ENCODE measurements at regions not wholly inside any gene's neighbourhood (a gene's known extent, or its start where the extent isn't known, plus 50 kb on each side); places are given as distances from the start of the nearest gene placed in this dataset.

DNA sequence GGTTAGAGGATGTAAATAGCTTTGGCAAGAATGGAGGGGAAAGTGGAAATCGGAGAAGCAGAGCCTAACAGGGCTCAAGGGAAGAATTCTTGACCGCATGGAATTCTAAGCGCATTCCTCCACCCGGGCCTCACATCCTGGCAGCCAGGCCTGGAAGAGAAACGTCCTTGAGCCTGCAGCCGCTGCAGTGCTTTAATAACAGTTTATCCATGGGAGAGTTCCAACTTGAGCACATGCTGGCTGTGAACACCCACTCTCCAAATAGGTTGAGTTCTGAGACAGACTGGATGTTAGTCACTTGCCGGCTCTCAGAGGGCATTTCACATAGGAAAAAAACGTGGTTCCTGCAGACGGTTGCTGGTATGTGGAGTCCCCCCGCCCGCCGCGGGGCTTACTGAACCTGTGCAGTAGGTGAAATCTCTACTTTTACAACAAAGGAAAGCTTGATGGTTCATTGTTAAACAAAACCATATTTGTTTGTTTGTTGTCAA, 61.4 kb upstream of the STEAP1B start:
- ChIA-PET POLR2A (no interaction called here), CTCF (interaction anchor here (0.6 to 8.7 kb wide), 13 partner anchors 9 to 1819 kb away, joined by 3 to 102 read pairs (median 7); partner anchors contain the start of gene IL6 (in 2 of the 2))
- WGBS (ENCODE audit: insufficient coverage): 90% methylated on average over 6 of the region's 13 CpGs
- H3K4me3 ChIP-seq (ENCODE audit: control insufficient read depth in 1 of 2, extremely low read depth in 1 of 2, low read length in 1 of 2): no peak overlapping the region
- Mint-ChIP-seq H3K4me3 (no peak overlapping the region), H3K27ac (no peak overlapping the region), H3K9me3 (no peaks in the 10 kb centered on the region), H3K4me1 (peaks cover 36 to 47% (median 40%) of the 10 kb centered on the region in 3 donors), H3K27me3 (peaks cover 13 to 20% of the 10 kb centered on the region in 2 donors), H3K36me3 (no peaks in the 10 kb centered on the region)
- H3K4me1 ChIP-seq (ENCODE audit: control insufficient read depth in 1 of 2, extremely low read depth in 1 of 2, insufficient read depth in 2 of 2, low read length in 2 of 2): peaks cover 3 to 27% of the 10 kb centered on the region in 2 experiments
- ATAC-seq (replicated peaks in 1 of 4) (no peak), DNase-seq (no peak)
- H3K36me3 ChIP-seq (ENCODE audit: control insufficient read depth in 2 of 2, extremely low read depth in 1 of 2, insufficient read depth in 1 of 2, low read length in 1 of 2): no peaks in the 10 kb centered on the region
- H3K27ac ChIP-seq (ENCODE audit: low read length): no peak overlapping the region
- no peaks in the 10 kb centered on the region for H3K9me3 ChIP-seq
- H3K27me3 ChIP-seq (replicated peaks in 1 of 2; ENCODE audit: control insufficient read depth in 2 of 2, extremely low read depth in 1 of 2, insufficient read depth in 2 of 2, low read length in 1 of 2): peaks cover 0 to 27% of the 10 kb centered on the region in 2 experiments

DNA sequence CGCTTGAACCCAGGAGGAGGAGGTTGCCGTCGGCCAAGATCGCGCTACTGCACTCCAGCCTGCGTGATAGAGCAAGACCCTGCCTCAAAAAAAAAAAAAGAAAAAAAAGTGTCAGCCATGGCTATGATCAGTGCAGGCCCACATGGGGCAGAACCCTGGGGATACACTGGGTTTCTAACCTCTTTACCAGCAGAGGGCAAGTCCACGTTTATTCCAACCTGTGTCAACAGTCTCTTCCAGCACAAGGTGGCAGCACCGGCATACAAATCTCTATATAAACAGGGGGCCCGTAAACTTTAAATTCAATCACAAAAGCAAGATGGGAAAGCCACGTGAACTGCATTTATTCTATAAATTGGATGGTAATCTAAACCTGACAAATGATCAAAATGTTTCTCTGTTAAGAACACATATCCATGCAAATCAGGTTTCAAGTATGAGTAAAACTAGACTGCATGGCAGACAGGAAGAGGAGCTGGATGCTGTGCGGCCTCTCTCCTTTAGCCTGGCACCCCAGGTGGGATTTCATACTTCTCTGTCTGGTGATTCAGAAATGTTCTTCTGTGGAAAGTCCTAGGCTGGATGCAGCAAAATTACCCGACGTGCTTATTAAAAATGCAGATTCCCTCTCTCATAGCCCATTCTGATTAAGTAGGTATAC, 60.0 kb upstream of the STEAP1B start:
- peaks cover 27 to 34% (median 28%) of the 10 kb centered on the region in 3 donors for H3K4me1 Mint-ChIP-seq
- H3K27me3 Mint-ChIP-seq: peaks cover 13 to 18% of the 10 kb centered on the region in 2 donors
- no peak overlapping the region for H3K27ac Mint-ChIP-seq
- Histone ChIP-seq H3K9me3 (no peaks in the 10 kb centered on the region), H3K27me3 (replicated peaks in 1 of 2; ENCODE audit: control insufficient read depth in 2 of 2, extremely low read depth in 1 of 2, insufficient read depth in 2 of 2, low read length in 1 of 2) (peaks cover 0 to 22% of the 10 kb centered on the region in 2 experiments), H3K4me1 (ENCODE audit: control insufficient read depth in 1 of 2, extremely low read depth in 1 of 2, insufficient read depth in 2 of 2, low read length in 2 of 2) (peaks cover 3 to 22% of the 10 kb centered on the region in 2 experiments), H3K36me3 (ENCODE audit: control insufficient read depth in 2 of 2, extremely low read depth in 1 of 2, insufficient read depth in 1 of 2, low read length in 1 of 2) (no peaks in the 10 kb centered on the region), H3K4me3 (ENCODE audit: control insufficient read depth in 1 of 2, extremely low read depth in 1 of 2, low read length in 1 of 2) (no peak overlapping the region), H3K27ac (ENCODE audit: low read length) (no peak overlapping the region)
- no peaks in the 10 kb centered on the region for H3K9me3 Mint-ChIP-seq
- CTCF ChIA-PET: interaction anchor here (0.5 to 8.7 kb wide), 25 partner anchors 19 to 1582 kb away, joined by 3 to 102 read pairs (median 4); partner anchors contain the start of gene IL6 (in 2 of the 2)
- POLR2A ChIA-PET: no interaction called here
- H3K4me3 Mint-ChIP-seq: no peak overlapping the region
- no peaks in the 10 kb centered on the region for H3K36me3 Mint-ChIP-seq
- ATAC-seq (replicated peaks in 1 of 4): peak; percentile 62 to 94 (median 74)
- DNase-seq: peak; percentile 19 to 79 (median 56)
- WGBS (ENCODE audit: insufficient coverage): 48% methylated on average over 8 of the region's 13 CpGs

- Mint-ChIP-seq H3K9me3 (no peaks in the 10 kb centered on the region), H3K27ac (no peak overlapping the region), H3K27me3 (peaks cover 21 to 27% of the 10 kb centered on the region in 2 donors), H3K36me3 (no peaks in the 10 kb centered on the region), H3K4me3 (no peak overlapping the region), H3K4me1 (peaks cover 0 to 6% (median 5%) of the 10 kb centered on the region in 3 donors)
- 56% methylated on average over 3 of the region's 4 CpGs for WGBS (ENCODE audit: insufficient coverage)
- no peaks in the 10 kb centered on the region for H3K36me3 ChIP-seq (ENCODE audit: control insufficient read depth in 2 of 2, extremely low read depth in 1 of 2, insufficient read depth in 1 of 2, low read length in 1 of 2)
- no peaks in the 10 kb centered on the region for H3K9me3 ChIP-seq
- ChIA-PET CTCF (interaction anchor here (1.0 to 8.7 kb wide), 6 partner anchors 169 to 500 kb away, joined by 3 to 102 read pairs (median 27); partner anchors contain the start of gene IL6 (in 2 of the 2)), POLR2A (no interaction called here)
- H3K4me3 ChIP-seq (ENCODE audit: control insufficient read depth in 1 of 2, extremely low read depth in 1 of 2, low read length in 1 of 2): no peak overlapping the region
- no peaks in the 10 kb centered on the region for H3K4me1 ChIP-seq (ENCODE audit: control insufficient read depth in 1 of 2, extremely low read depth in 1 of 2, insufficient read depth in 2 of 2, low read length in 2 of 2)
- no peak for DNase-seq
- H3K27ac ChIP-seq (ENCODE audit: low read length): no peak overlapping the region
- H3K27me3 ChIP-seq (replicated peaks in 1 of 2; ENCODE audit: control insufficient read depth in 2 of 2, extremely low read depth in 1 of 2, insufficient read depth in 2 of 2, low read length in 1 of 2): peaks cover 0 to 5% of the 10 kb centered on the region in 2 experiments
- no peak for ATAC-seq (replicated peaks in 1 of 4)
Observed at GRCh38 chr7:22557167-22557566, 57.2 kb upstream of the STEAP1B start.

GRCh38 chr7:22555476-22555875, 55.5 kb upstream of the STEAP1B start:
- CTCF ChIA-PET: interaction anchor here in 1 of 2 donors (0.6 kb wide), 1 partner anchor 222 kb away, joined by 7 read pairs; no protein-coding TSS in a partner anchor
- Histone ChIP-seq H3K27ac (ENCODE audit: low read length) (no peak overlapping the region), H3K36me3 (ENCODE audit: control insufficient read depth in 2 of 2, extremely low read depth in 1 of 2, insufficient read depth in 1 of 2, low read length in 1 of 2) (no peaks in the 10 kb centered on the region), H3K4me3 (ENCODE audit: control insufficient read depth in 1 of 2, extremely low read depth in 1 of 2, low read length in 1 of 2) (no peak overlapping the region), H3K4me1 (ENCODE audit: control insufficient read depth in 1 of 2, extremely low read depth in 1 of 2, insufficient read depth in 2 of 2, low read length in 2 of 2) (no peaks in the 10 kb centered on the region), H3K9me3 (no peaks in the 10 kb centered on the region), H3K27me3 (replicated peaks in 1 of 2; ENCODE audit: control insufficient read depth in 2 of 2, extremely low read depth in 1 of 2, insufficient read depth in 2 of 2, low read length in 1 of 2) (peaks cover 2 to 10% of the 10 kb centered on the region in 2 experiments)
- Mint-ChIP-seq H3K9me3 (no peaks in the 10 kb centered on the region), H3K27me3 (peaks cover 34 to 43% of the 10 kb centered on the region in 2 donors), H3K36me3 (no peaks in the 10 kb centered on the region), H3K4me1 (peaks cover 0 to 6% (median 2%) of the 10 kb centered on the region in 3 donors), H3K27ac (no peak overlapping the region), H3K4me3 (no peak overlapping the region)
- POLR2A ChIA-PET: no interaction called here
- no peak for DNase-seq
- ATAC-seq (replicated peaks in 1 of 4): no peak
- WGBS (ENCODE audit: insufficient coverage): 85% methylated on average over 8 of the region's 8 CpGs

GRCh38 chr7:22554184-22554583, 54.2 kb upstream of the STEAP1B start:
- H3K9me3 ChIP-seq: no peaks in the 10 kb centered on the region
- Mint-ChIP-seq H3K27me3 (peaks cover 47 to 54% of the 10 kb centered on the region in 2 donors), H3K27ac (no peak overlapping the region), H3K9me3 (no peaks in the 10 kb centered on the region), H3K36me3 (no peaks in the 10 kb centered on the region), H3K4me3 (no peak overlapping the region), H3K4me1 (peaks cover 9 to 13% (median 10%) of the 10 kb centered on the region in 3 donors)
- H3K27ac ChIP-seq (ENCODE audit: low read length): no peak overlapping the region
- DNase-seq: no peak
- no peaks in the 10 kb centered on the region for H3K36me3 ChIP-seq (ENCODE audit: control insufficient read depth in 2 of 2, extremely low read depth in 1 of 2, insufficient read depth in 1 of 2, low read length in 1 of 2)
- ChIA-PET POLR2A (no interaction called here), CTCF (no interaction called here)
- no peak for ATAC-seq (replicated peaks in 1 of 4)
- H3K27me3 ChIP-seq (replicated peaks in 1 of 2; ENCODE audit: control insufficient read depth in 2 of 2, extremely low read depth in 1 of 2, insufficient read depth in 2 of 2, low read length in 1 of 2): peaks cover 2 to 21% of the 10 kb centered on the region in 2 experiments
- H3K4me1 ChIP-seq (ENCODE audit: control insufficient read depth in 1 of 2, extremely low read depth in 1 of 2, insufficient read depth in 2 of 2, low read length in 2 of 2): peaks cover 0 to 10% of the 10 kb centered on the region in 2 experiments
- WGBS (ENCODE audit: insufficient coverage): 92% methylated on average over 2 of the region's 5 CpGs
- H3K4me3 ChIP-seq (ENCODE audit: control insufficient read depth in 1 of 2, extremely low read depth in 1 of 2, low read length in 1 of 2): no peak overlapping the region

DNA sequence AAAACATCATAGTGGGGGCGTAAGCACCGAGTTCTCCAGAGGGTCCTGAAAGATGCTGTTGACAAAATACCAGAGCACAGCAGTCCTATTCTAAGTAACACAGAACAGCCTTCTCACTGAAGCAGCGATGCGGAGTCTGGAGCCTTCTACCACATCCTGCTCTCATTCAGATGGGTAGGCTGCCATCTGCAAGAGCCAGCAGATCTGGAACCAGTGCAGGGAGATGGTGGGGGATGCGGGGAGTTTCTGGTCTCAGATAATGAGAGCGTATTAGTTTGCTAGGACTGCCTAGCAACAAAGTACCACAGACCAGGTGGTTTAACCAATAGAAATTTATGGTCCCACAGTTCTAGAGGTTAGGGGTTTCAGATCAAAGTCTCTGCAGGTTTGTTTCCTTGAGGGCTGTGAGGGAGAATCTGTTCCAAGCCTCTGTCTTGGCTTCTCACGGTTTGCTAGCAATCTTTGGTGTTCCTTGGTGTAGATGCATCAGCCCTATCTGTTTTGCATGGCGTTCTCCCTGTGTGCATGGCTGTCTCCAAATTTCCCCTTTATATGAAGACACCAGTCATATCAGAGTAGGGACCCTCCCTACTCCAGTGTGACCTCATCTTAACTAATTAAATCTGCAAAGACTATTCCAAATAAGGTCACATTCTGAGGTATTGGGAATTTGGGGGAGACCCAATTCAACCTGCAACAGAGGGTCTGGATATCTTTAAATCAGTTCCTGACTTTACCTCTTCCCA, 52.0 kb upstream of the STEAP1B start:
- Mint-ChIP-seq H3K36me3 (no peaks in the 10 kb centered on the region), H3K4me3 (no peak overlapping the region), H3K27me3 (peaks cover 57 to 58% of the 10 kb centered on the region in 2 donors), H3K4me1 (peaks cover 9 to 14% (median 10%) of the 10 kb centered on the region in 3 donors), H3K27ac (no peak overlapping the region), H3K9me3 (no peaks in the 10 kb centered on the region)
- Histone ChIP-seq H3K27me3 (replicated peaks in 1 of 2; ENCODE audit: control insufficient read depth in 2 of 2, extremely low read depth in 1 of 2, insufficient read depth in 2 of 2, low read length in 1 of 2) (peaks cover 6 to 21% of the 10 kb centered on the region in 2 experiments), H3K4me1 (ENCODE audit: control insufficient read depth in 1 of 2, extremely low read depth in 1 of 2, insufficient read depth in 2 of 2, low read length in 2 of 2) (peaks cover 0 to 10% of the 10 kb centered on the region in 2 experiments), H3K4me3 (ENCODE audit: control insufficient read depth in 1 of 2, extremely low read depth in 1 of 2, low read length in 1 of 2) (no peak overlapping the region), H3K27ac (ENCODE audit: low read length) (no peak overlapping the region), H3K36me3 (ENCODE audit: control insufficient read depth in 2 of 2, extremely low read depth in 1 of 2, insufficient read depth in 1 of 2, low read length in 1 of 2) (no peaks in the 10 kb centered on the region), H3K9me3 (no peaks in the 10 kb centered on the region)
- no peak for ATAC-seq (replicated peaks in 1 of 4)
- 87% methylated on average over 2 of the region's 8 CpGs for WGBS (ENCODE audit: insufficient coverage)
- CTCF ChIA-PET: interaction anchor here in 1 of 2 donors (1.0 kb wide), 1 partner anchor 503 kb away, joined by 3 read pairs; no protein-coding TSS in a partner anchor
- no peak for DNase-seq
- POLR2A ChIA-PET: no interaction called here
